Right atrium auricular region (tissue), 2 donors: ENCODE measurements at regions not wholly inside any gene's neighbourhood (a gene's known extent, or its start where the extent isn't known, plus 50 kb on each side); places are given as distances from the start of the nearest gene placed in this dataset.

ENCODE experiments used
- DNase-seq: peaks from one replicate; pipeline ENCODE4 v3.0.0-alpha.2; 2019; ENCODE audit warnings: low spot score
- H3K27ac ChIP-seq, 2 donors: fragments of 200-600 bp; sonication (generic); 1 replicate in 1 of 2; 2 replicates in 1 of 2; pipeline ENCODE4 v1.5.1; 2016 to 2019
- H3K27me3 ChIP-seq, 2 donors: fragments of 200-600 bp; sonication (generic); one replicate each; pipeline versions ENCODE4 v1.5.1 to v1.6.0; 2017 to 2019
- H3K36me3 ChIP-seq: fragments of 200-600 bp; sonication (generic); one replicate; pipeline ENCODE4 v1.5.1; 2016
- H3K4me1 ChIP-seq, 2 donors: fragments of 200-600 bp; sonication (generic); one replicate each; pipeline versions ENCODE4 v1.5.1 to v1.6.0; 2017 to 2019
- H3K4me3 ChIP-seq, 2 donors: fragments of 200-600 bp; sonication (generic); 1 replicate in 1 of 2; 2 replicates in 1 of 2; pipeline ENCODE4 v1.5.1; 2017 to 2019; ENCODE audit warnings: mild to moderate bottlenecking in 1 of 2, moderate library complexity in 1 of 2
- H3K9me3 ChIP-seq, 2 donors: fragments of 200-600 bp; sonication (generic); one replicate each; pipeline ENCODE4 v1.5.1; 2019
- TF ChIP-seq, protein P1 (sequence below), 2 donors: fragments of 200-600 bp; sonication (generic); IDR thresholded peaks; one replicate each; pipeline ENCODE4 v1.5.1; 2019; ENCODE audit warnings: antibody characterized with exemption in 2 of 2

DNA sequence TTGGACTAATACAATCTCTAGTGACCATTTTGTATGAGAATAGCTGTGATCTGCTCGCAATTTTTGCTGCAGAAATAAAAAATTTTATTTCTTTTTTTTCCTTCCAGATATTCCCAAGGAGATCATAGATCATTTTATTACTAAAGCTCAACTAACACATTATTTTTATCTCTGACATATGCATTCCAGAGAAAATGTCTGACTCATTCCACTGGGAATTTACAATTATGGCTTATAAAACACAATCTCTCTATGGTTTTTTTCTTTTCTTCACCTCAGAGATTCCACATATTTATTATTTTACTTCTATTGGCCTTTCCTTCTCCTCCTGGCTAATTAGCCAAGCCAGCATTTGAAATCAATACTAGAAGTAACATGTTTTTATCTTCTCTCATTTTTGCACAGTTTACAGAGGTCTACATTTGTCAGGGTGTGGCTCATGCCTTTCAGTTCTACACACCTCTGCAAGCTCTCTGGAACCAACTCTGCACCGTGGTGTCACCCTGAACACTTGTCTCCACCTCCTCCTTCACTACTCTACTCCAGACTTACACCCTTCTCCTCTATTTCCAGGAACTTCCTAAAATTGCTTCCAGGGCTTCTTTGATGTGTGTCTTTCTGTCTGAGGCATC, 59.8 kb upstream of the GPM6A start:
- Histone ChIP-seq H3K27me3 (no peaks in the 10 kb centered on the region), H3K4me3 (no peak overlapping the region), H3K9me3 (peaks cover 0 to 10% of the 10 kb centered on the region in 2 donors), H3K4me1 (no peaks in the 10 kb centered on the region), H3K36me3 (no peaks in the 10 kb centered on the region), H3K27ac (no peak overlapping the region)
- TF ChIP-seq, protein P1, sequence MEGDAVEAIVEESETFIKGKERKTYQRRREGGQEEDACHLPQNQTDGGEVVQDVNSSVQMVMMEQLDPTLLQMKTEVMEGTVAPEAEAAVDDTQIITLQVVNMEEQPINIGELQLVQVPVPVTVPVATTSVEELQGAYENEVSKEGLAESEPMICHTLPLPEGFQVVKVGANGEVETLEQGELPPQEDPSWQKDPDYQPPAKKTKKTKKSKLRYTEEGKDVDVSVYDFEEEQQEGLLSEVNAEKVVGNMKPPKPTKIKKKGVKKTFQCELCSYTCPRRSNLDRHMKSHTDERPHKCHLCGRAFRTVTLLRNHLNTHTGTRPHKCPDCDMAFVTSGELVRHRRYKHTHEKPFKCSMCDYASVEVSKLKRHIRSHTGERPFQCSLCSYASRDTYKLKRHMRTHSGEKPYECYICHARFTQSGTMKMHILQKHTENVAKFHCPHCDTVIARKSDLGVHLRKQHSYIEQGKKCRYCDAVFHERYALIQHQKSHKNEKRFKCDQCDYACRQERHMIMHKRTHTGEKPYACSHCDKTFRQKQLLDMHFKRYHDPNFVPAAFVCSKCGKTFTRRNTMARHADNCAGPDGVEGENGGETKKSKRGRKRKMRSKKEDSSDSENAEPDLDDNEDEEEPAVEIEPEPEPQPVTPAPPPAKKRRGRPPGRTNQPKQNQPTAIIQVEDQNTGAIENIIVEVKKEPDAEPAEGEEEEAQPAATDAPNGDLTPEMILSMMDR (IDR thresholded peaks at IDR 0.05) = no peak
- no peak for DNase-seq

DNA sequence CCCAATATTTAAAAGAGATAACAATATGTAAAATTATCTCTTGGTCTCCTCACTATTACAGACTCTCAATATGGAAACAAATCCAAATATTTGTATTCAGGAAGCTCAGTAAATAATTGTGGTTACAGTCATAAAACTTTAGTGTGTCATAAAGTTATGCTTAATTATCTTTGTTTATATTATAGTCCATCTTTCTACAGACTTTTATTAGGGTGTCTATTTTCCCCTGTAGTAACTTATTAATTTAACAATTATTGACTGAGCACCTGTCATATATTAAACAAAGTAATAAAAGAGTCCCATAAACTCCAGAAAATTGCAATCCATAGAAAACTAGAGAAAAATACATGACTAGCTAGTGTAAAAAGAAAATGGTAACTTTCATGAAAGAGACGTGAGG, 61.6 kb upstream of the GPM6A start:
- H3K4me3 ChIP-seq = no peak overlapping the region
- H3K36me3 ChIP-seq = no peaks in the 10 kb centered on the region
- DNase-seq = no peak
- H3K27ac ChIP-seq = no peak overlapping the region
- TF ChIP-seq, protein P1 (IDR thresholded peaks at IDR 0.05) = no peak
- H3K27me3 ChIP-seq = no peaks in the 10 kb centered on the region
- H3K4me1 ChIP-seq = no peaks in the 10 kb centered on the region
- H3K9me3 ChIP-seq = peaks cover 0 to 2% of the 10 kb centered on the region in 2 donors

DNA sequence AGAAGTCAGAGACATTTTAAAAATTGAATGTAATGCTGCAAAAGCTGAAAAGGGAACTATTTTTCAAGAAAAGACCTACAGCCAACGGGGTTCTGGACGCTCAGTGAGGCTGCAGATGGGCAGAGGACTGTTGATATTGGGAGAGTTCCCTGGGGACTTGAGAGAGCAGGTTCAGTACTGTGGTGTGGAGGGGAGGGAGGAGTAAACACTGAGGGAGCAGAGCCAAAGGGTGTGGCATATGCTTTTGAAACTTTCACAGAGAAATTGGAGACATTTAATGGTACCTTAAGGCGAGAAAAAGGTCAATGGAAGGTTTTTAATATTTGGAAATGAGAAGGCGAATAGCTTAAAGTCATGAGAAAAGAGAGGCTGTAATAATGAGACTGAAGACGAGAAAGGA, 62.2 kb upstream of the GPM6A start:
- H3K4me1 ChIP-seq = no peaks in the 10 kb centered on the region
- TF ChIP-seq, protein P1 (IDR thresholded peaks at IDR 0.05) = no peak
- H3K9me3 ChIP-seq = no peaks in the 10 kb centered on the region
- no peak overlapping the region for H3K27ac ChIP-seq
- H3K36me3 ChIP-seq = no peaks in the 10 kb centered on the region
- DNase-seq = no peak
- H3K27me3 ChIP-seq = no peaks in the 10 kb centered on the region
- no peak overlapping the region for H3K4me3 ChIP-seq

DNA sequence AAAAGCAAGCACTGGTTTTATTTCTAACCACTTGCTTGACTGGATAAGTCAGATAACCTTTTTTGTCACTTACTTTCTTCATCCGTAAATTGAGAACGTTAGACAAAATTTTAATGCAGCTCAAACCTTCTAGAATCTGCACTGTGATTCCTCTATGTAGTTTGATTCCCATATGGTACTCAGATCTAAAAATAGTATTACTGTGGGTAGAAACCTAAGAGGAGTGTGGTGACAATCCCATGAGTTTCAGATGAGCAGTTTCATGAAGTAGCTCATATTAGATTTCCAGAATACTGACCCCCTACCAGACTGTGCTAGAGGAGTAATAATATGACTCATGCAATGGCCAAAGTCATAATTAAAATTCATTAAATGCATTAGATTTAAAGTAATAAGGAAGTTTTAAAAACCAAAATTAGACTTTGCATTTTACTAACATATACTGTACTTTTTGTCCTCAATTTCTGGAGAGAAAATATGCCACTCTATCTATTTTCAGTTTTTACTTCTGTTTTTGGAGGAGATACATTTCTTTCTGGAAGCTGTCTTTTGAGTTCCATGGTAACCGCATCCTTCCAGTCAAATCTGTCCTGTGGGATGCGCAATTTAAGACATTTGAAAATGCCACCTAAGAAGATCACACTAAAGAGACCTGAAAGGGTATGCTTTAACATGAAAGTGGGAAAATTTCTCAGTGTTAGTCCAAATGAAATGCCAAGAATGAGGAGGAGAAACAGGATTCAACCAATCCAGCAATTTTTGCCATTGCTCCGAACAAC, 64.1 kb upstream of the GPM6A start:
- Histone ChIP-seq H3K27ac (no peak overlapping the region), H3K4me3 (no peak overlapping the region), H3K27me3 (no peaks in the 10 kb centered on the region), H3K36me3 (no peaks in the 10 kb centered on the region), H3K9me3 (no peaks in the 10 kb centered on the region), H3K4me1 (no peaks in the 10 kb centered on the region)
- DNase-seq = no peak
- TF ChIP-seq, protein P1 (IDR thresholded peaks at IDR 0.05) = no peak

DNA sequence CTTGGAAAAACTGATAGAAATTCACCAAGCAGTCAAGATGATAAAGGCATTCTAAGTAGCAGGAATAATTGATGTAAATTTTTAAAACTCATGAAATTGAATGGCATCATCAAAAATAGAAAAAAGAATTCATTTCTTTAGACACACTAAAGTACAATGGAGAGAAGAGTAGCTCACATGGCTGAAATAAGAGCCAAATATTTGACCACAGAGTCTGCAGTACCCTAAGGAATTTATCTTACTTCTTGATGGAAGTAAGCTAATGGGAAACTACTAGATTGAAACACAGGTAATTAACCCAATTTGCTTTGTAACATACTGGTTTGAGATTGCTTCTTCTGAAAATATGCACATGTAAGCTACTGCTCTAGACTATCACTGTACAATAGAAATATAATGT, 70.8 kb upstream of the GPM6A start:
- Histone ChIP-seq H3K4me3 (no peak overlapping the region), H3K4me1 (no peaks in the 10 kb centered on the region), H3K27me3 (no peaks in the 10 kb centered on the region), H3K36me3 (no peaks in the 10 kb centered on the region), H3K27ac (no peak overlapping the region), H3K9me3 (peaks cover 0 to 2% of the 10 kb centered on the region in 2 donors)
- DNase-seq = no peak
- TF ChIP-seq, protein P1 (IDR thresholded peaks at IDR 0.05) = no peak
